ENCODE measurements at regions not wholly inside any gene's neighbourhood (a gene's known extent, or its start where the extent isn't known, plus 50 kb on each side); places are given as distances from the start of the nearest gene placed in this dataset.

- ATAC-seq (no peak), DNase-seq (no peak)
- H3K36me3 ChIP-seq: no peaks in the 10 kb centered on the region
- H3K27ac ChIP-seq: no peak overlapping the region
- H3K27me3 ChIP-seq: no peaks in the 10 kb centered on the region
- H3K4me1 ChIP-seq: no peaks in the 10 kb centered on the region
- TF ChIP-seq CTCF (IDR thresholded peaks at IDR 0.05): no peak
- no peak for TF ChIP-seq POLR2A (IDR thresholded peaks at IDR 0.05)
- 71% methylated on average over 1 of the region's 1 CpG for WGBS (ENCODE audit: insufficient coverage, low coverage, low lambda C conversion rate, missing lambda C conversion rate)
- no peak overlapping the region for H3K4me3 ChIP-seq
- H3K9me3 ChIP-seq: no peaks in the 10 kb centered on the region
- intact Hi-C loops (cut with DNase I): no loop called here
Observed at GRCh38 chr1:34342334-34342733, 165.6 kb downstream of the C1orf94 start.

DNA sequence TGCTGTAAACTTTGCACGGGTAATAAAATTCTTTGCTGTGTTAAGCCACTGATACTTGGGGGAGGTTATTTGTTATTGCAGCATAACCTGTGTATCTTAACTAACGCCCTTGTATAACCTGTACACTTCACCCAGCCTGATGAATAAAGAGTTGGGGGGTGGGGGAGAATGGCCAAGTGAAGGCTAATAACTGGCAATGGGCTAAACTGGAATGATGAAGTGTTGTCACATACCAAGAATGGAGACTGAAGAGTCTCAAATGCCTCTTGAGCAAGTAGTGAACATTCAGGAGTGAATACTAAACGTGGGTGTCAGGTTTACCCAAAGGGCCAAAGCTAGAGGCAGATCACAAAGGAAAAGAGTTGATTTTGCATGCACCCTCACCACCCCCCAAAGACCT is 169.4 kb downstream of the C1orf94 start:
- no peaks in the 10 kb centered on the region for H3K27me3 ChIP-seq
- no peaks in the 10 kb centered on the region for H3K4me1 ChIP-seq
- no peaks in the 10 kb centered on the region for H3K36me3 ChIP-seq
- DNase-seq: no peak
- H3K27ac ChIP-seq: no peak overlapping the region
- intact Hi-C loops (cut with DNase I): no loop called here
- no peak overlapping the region for H3K4me3 ChIP-seq
- TF ChIP-seq POLR2A (IDR thresholded peaks at IDR 0.05) (no peak), CTCF (IDR thresholded peaks at IDR 0.05) (no peak)
- no peaks in the 10 kb centered on the region for H3K9me3 ChIP-seq
- WGBS (ENCODE audit: insufficient coverage, low coverage, low lambda C conversion rate, missing lambda C conversion rate): 28% methylated on average over 3 of the region's 3 CpGs
- no peak for ATAC-seq

DNA sequence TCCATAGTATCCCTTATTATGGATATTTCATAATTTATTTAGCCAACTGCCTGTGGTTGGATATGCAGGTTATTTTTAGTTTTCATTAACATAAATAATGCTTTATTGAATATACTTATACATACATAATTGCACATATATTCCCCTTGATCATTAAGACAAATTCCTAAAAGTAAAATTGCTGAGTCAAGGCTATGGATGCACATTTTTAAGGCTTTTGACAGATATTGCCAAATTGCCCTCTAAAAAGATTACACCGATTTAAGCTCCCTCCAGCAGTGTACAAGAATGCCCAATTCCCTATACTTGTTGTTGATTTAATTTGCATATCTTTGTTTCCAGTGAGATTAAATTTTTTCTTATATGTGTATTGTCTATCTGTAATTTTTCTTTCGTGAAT is 176.7 kb downstream of the C1orf94 start:
- no peaks in the 10 kb centered on the region for H3K36me3 ChIP-seq
- no peak overlapping the region for H3K4me3 ChIP-seq
- H3K27me3 ChIP-seq: no peaks in the 10 kb centered on the region
- DNase-seq (no peak), ATAC-seq (no peak)
- intact Hi-C loops (cut with DNase I): no loop called here
- 65% methylated on average over 2 of the region's 2 CpGs for WGBS (ENCODE audit: insufficient coverage, low coverage, low lambda C conversion rate, missing lambda C conversion rate)
- no peak overlapping the region for H3K27ac ChIP-seq
- no peaks in the 10 kb centered on the region for H3K4me1 ChIP-seq
- TF ChIP-seq POLR2A (IDR thresholded peaks at IDR 0.05): no peak
- H3K9me3 ChIP-seq: no peaks in the 10 kb centered on the region

- Histone ChIP-seq H3K4me3 (no peak overlapping the region), H3K36me3 (no peaks in the 10 kb centered on the region), H3K4me1 (no peaks in the 10 kb centered on the region), H3K9me3 (no peaks in the 10 kb centered on the region), H3K27me3 (no peaks in the 10 kb centered on the region), H3K27ac (no peak overlapping the region)
- ATAC-seq (no peak), DNase-seq (no peak)
- no CpG with 5 or more reads among the region's 2 CpGs for WGBS (ENCODE audit: insufficient coverage, low coverage, low lambda C conversion rate, missing lambda C conversion rate)
- intact Hi-C loops (cut with DNase I): no loop called here
- TF ChIP-seq POLR2A (IDR thresholded peaks at IDR 0.05) (no peak), CTCF (IDR thresholded peaks at IDR 0.05) (no peak)
Observed at GRCh38 chr1:34354367-34354766, 177.7 kb downstream of the C1orf94 start.

GRCh38 chr1:34356853-34357252 is 180.1 kb downstream of the C1orf94 start:
- ATAC-seq (no peak), DNase-seq (no peak)
- no peak for TF ChIP-seq POLR2A (IDR thresholded peaks at IDR 0.05)
- TF ChIP-seq CTCF (IDR thresholded peaks at IDR 0.05): no peak
- no peaks in the 10 kb centered on the region for H3K27me3 ChIP-seq
- WGBS (ENCODE audit: insufficient coverage, low coverage, low lambda C conversion rate, missing lambda C conversion rate): 68% methylated on average over 4 of the region's 4 CpGs
- no peaks in the 10 kb centered on the region for H3K4me1 ChIP-seq
- intact Hi-C loops (cut with DNase I): no loop called here
- no peaks in the 10 kb centered on the region for H3K9me3 ChIP-seq
- H3K27ac ChIP-seq: no peak overlapping the region
- H3K4me3 ChIP-seq: no peak overlapping the region
- no peaks in the 10 kb centered on the region for H3K36me3 ChIP-seq

All from right lobe of liver (tissue), 6 donors.